ENCODE measurements at regions not wholly inside any gene's neighbourhood (a gene's known extent, or its start where the extent isn't known, plus 50 kb on each side); places are given as distances from the start of the nearest gene placed in this dataset.
"Not testable (repeated sequence)": the region's sequence is repeated elsewhere in the genome, so short reads cannot be mapped to it uniquely, and the experiment has no call there.

GRCh38 chr6:27742833-27743573 lies 169.2 kb downstream of the OR2B2 start:
- no peak for DNase-seq (ENCODE audit: low spot score)

GRCh38 chr6:27739902-27740301 lies 172.3 kb downstream of the OR2B2 start:
- not testable (repeated sequence) for DNase-seq (ENCODE audit: low spot score)

GRCh38 chr6:27736686-27737085 lies 175.5 kb downstream of the OR2B2 start:
- DNase-seq (ENCODE audit: low spot score), result no peak

- DNase-seq (ENCODE audit: low spot score), result no peak
Observed at GRCh38 chr6:27728442-27728841, 183.8 kb downstream of the OR2B2 start.

GRCh38 chr6:27726619-27727023 lies 185.6 kb downstream of the OR2B2 start:
- no peak for DNase-seq (ENCODE audit: low spot score)

GRCh38 chr6:27720607-27721580 lies 191.3 kb downstream of the OR2B2 start:
- DNase-seq (ENCODE audit: low spot score), result no peak

GRCh38 chr6:27719039-27719438 lies 193.2 kb downstream of the OR2B2 start:
- not testable (repeated sequence) for DNase-seq (ENCODE audit: low spot score)

GRCh38 chr6:27706431-27706830 lies 205.8 kb downstream of the OR2B2 start:
- DNase-seq (ENCODE audit: low spot score), result no peak

- DNase-seq (ENCODE audit: low spot score), result no peak
Observed at GRCh38 chr6:27700337-27700736, 211.9 kb downstream of the OR2B2 start.

GRCh38 chr6:27694547-27694874 lies 217.7 kb downstream of the OR2B2 start:
- no peak for DNase-seq (ENCODE audit: low spot score)

GRCh38 chr6:27693766-27694546 lies 218.2 kb downstream of the OR2B2 start:
- peak; percentile 57 for DNase-seq (ENCODE audit: low spot score)

GRCh38 chr6:27692133-27692532 lies 219.2 kb upstream of the ZNF184 start:
- not testable (repeated sequence) for DNase-seq (ENCODE audit: low spot score)

- DNase-seq (ENCODE audit: low spot score), result peak; percentile 91
Observed at GRCh38 chr6:27688014-27688586, 215.2 kb upstream of the ZNF184 start.

GRCh38 chr6:27687154-27688013 lies 214.5 kb upstream of the ZNF184 start:
- peak; percentile 80 for DNase-seq (ENCODE audit: low spot score)

- no peak for DNase-seq (ENCODE audit: low spot score)
Observed at GRCh38 chr6:27685279-27685678, 212.4 kb upstream of the ZNF184 start.

- DNase-seq (ENCODE audit: low spot score), result no peak
Observed at GRCh38 chr6:27684264-27685211, 211.6 kb upstream of the ZNF184 start.

- no peak for DNase-seq (ENCODE audit: low spot score)
Observed at GRCh38 chr6:27679964-27680694, 207.2 kb upstream of the ZNF184 start.

- no peak for DNase-seq (ENCODE audit: low spot score)
Observed at GRCh38 chr6:27679308-27679963, 206.5 kb upstream of the ZNF184 start.
